HepG2 (cell line): ENCODE measurements at regions not wholly inside any gene's neighbourhood (a gene's known extent, or its start where the extent isn't known, plus 50 kb on each side); places are given as distances from the start of the nearest gene placed in this dataset.

Experiments used
- ATAC-seq: fragments of 200-7000 bp; cut with Tn5 transposase; 3 replicates; pipeline ENCODE4 v1.9.1; 2020; ENCODE audit warnings: mild to moderate bottlenecking, moderate library complexity
- BruUV-seq: library from RNA; stranded (reverse); fragments of 400-500 nt; replicated peaks from 2 replicates; lab custom pipeline; 2021; lab: Mats Ljungman, UMichigan
- CTCF ChIA-PET: fragments of 300-600 bp; formaldehyde crosslinking; extraction: SDS; loops from one replicate; lab custom pipeline; 2021; ENCODE audit warnings: low total read pairs, inconsistent platforms, low intra/inter-chr PET ratio; lab: Yijun Ruan, JAX
- POLR2A ChIA-PET: fragments of 350-600 bp; sonication (Branson Sonifier 250); formaldehyde crosslinking; loops from one replicate; lab custom pipeline; 2020; ENCODE audit warnings: antibody characterized with exemption, inconsistent platforms; lab: Yijun Ruan, JAX
- DNase-seq: peaks from one replicate; pipeline ENCODE4 v3.0.0-alpha.2; 2015; ENCODE audit warnings: low spot score
- FAIRE-seq: peaks from 3 replicates; lab custom pipeline; 2011; peaks lifted over from hg19 to GRCh38; lab: Jason Lieb, UNC
- H2AFZ ChIP-seq: one replicate; pipeline ENCODE4 v1.6.1; 2011; ENCODE audit warnings: low read length, inconsistent platforms
- H3K27ac ChIP-seq: fragments of 300-600 bp; 3 replicates; pipeline ENCODE4 v1.8.0; 2011; ENCODE audit warnings: mixed run types, mild to moderate bottlenecking, mixed read lengths, low read length, inconsistent platforms; ENCODE audit not compliant: insufficient read depth; ENCODE audit errors: extremely low read length
- H3K27me3 ChIP-seq, 2 experiments: fragments of 200-600 bp in 1 of 2; 2 replicates in 1 of 2; 3 replicates in 1 of 2; pipeline versions ENCODE4 v1.6.0 to v1.8.0; 2011; ENCODE audit warnings: low read length in 2 of 2, mild to moderate bottlenecking in 2 of 2, moderate library complexity in 2 of 2, inconsistent platforms in 1 of 2; ENCODE audit not compliant: insufficient read depth in 2 of 2, control insufficient read depth in 1 of 2
- H3K36me3 ChIP-seq, 2 experiments: fragments of 200-600 bp in 1 of 2; replicated peaks in 1 of 2; 2 replicates in 1 of 2; 3 replicates in 1 of 2; pipeline versions ENCODE4 v1.5.1 to v1.8.0; 2011; ENCODE audit warnings: low read length in 2 of 2, inconsistent platforms in 1 of 2; ENCODE audit not compliant: insufficient read depth in 2 of 2, control insufficient read depth in 1 of 2
- H3K4me1 ChIP-seq: 2 replicates; pipeline ENCODE4 v1.5.1; 2012; ENCODE audit warnings: low read length, inconsistent platforms; ENCODE audit not compliant: insufficient read depth
- H3K4me2 ChIP-seq: 2 replicates; pipeline ENCODE4 v1.6.0; 2011; ENCODE audit warnings: low read depth, low read length, inconsistent platforms
- H3K4me3 ChIP-seq, 3 experiments: fragments of 200-600 bp in 1 of 3; sonication (generic), shearing (Covaris generic) in 1 of 3; replicated peaks in 1 of 3; 2 replicates each; pipeline ENCODE4 v1.5.1; 2011 to 2016; ENCODE audit warnings: low read length in 3 of 3, inconsistent platforms in 2 of 3, low read depth in 2 of 3, mild to moderate bottlenecking in 2 of 3, control low read depth in 1 of 3, mixed read lengths in 1 of 3; ENCODE audit not compliant: insufficient read depth in 1 of 3
- H3K79me2 ChIP-seq: one replicate; pipeline ENCODE4 v1.6.1; 2011; ENCODE audit warnings: low read length, inconsistent platforms; ENCODE audit not compliant: insufficient read depth
- H3K9ac ChIP-seq: 2 replicates; pipeline ENCODE4 v1.6.0; 2011; ENCODE audit warnings: mild to moderate bottlenecking, low read depth, low read length, inconsistent platforms; ENCODE audit not compliant: insufficient read depth
- H3K9me3 ChIP-seq: 2 replicates; pipeline ENCODE4 v1.5.1; 2012; ENCODE audit warnings: mild to moderate bottlenecking, low read length
- H4K20me1 ChIP-seq: 2 replicates; pipeline ENCODE4 v1.6.0; 2011; ENCODE audit warnings: inconsistent platforms, mild to moderate bottlenecking, low read length, moderate library complexity; ENCODE audit not compliant: insufficient read depth
- ISX ChIP-seq: sonication (generic); formaldehyde crosslinking; conservative IDR thresholded peaks from 2 replicates; pipeline ENCODE4 v1.5.0; 2020; ENCODE audit warnings: missing genetic modification reagents
- MEF2D ChIP-seq: sonication (generic); formaldehyde crosslinking; IDR thresholded peaks from 2 replicates; pipeline ENCODE4 v1.5.1; 2020; ENCODE audit warnings: mild to moderate bottlenecking, missing genetic modification reagents
- SRY ChIP-seq: sonication (generic); formaldehyde crosslinking; IDR thresholded peaks from 2 replicates; pipeline ENCODE4 v1.8.0; 2022; ENCODE audit warnings: mild to moderate bottlenecking, missing genetic modification reagents
- ZBTB7A ChIP-seq: sonication (generic); formaldehyde crosslinking; IDR thresholded peaks from 2 replicates; pipeline ENCODE4 v1.8.0; 2022; ENCODE audit warnings: mild to moderate bottlenecking, missing genetic modification reagents
- ZFP36L1 ChIP-seq: sonication (generic); formaldehyde crosslinking; IDR thresholded peaks from 2 replicates; pipeline ENCODE4 v1.8.0; 2022; ENCODE audit warnings: mild to moderate bottlenecking, missing genetic modification reagents, moderate library complexity
- ZNF576 ChIP-seq: sonication (generic); formaldehyde crosslinking; IDR thresholded peaks from 2 replicates; pipeline ENCODE4 v1.4.0; 2020; ENCODE audit warnings: mild to moderate bottlenecking, missing genetic modification reagents
- ZNF597 ChIP-seq: sonication (generic); formaldehyde crosslinking; IDR thresholded peaks from 2 replicates; pipeline ENCODE4 v1.5.0; 2020; ENCODE audit warnings: missing genetic modification reagents
- WGBS: methylation state at CpG from one replicate; pipeline ENCODE4 v1.1.6; 2017; ENCODE audit warnings: low lambda C conversion rate; 5-methylcytosine and 5-hydroxymethylcytosine counted together
- in situ Hi-C: cut with HindIII; loops from 2 replicates; pipeline ENCODE4 v1.10.0; 2017; ENCODE audit warnings: low pct_unique_long_range_greater_than_20kb; ENCODE audit not compliant: extremely low pct_ligation_motif_present
- intact Hi-C: fragments of 100-400 bp; cut with micrococcal nuclease; formaldehyde crosslinking; loops from one replicate; pipeline ENCODE4 v1.10.0; 2022; ENCODE audit not compliant: unreplicated experiment

- Histone ChIP-seq H2AFZ (no peak overlapping the region), H3K9me3 (no peaks in the 10 kb centered on the region), H3K4me1 (no peaks in the 10 kb centered on the region), H3K36me3 (no peaks in the 10 kb centered on the region), H4K20me1 (no peaks in the 10 kb centered on the region), H3K79me2 (no peaks in the 10 kb centered on the region), H3K27ac (no peak overlapping the region), H3K4me2 (no peak overlapping the region), H3K9ac (no peak overlapping the region), H3K4me3 (no peak overlapping the region), H3K27me3 (no peaks in the 10 kb centered on the region; a peak in 1 of 5 replicates)
- intact Hi-C loops: no loop called here
- no peak for DNase-seq
- BruUV-seq: no TSS peak
- in situ Hi-C loops: no loop called here
- no peak for ATAC-seq
- 5% methylated on average over 3 of the region's 3 CpGs for WGBS
- no peak for FAIRE-seq
- ChIA-PET CTCF (no interaction called here), POLR2A (no interaction called here)
- TF ChIP-seq SRY: no peak
- TF ChIP-seq ISX (CRISPR knock-in tag): no peak
- TF ChIP-seq ZBTB7A (CRISPR knock-in tag): no peak
- TF ChIP-seq ZNF576: no peak
- no peak for TF ChIP-seq ZNF597 (CRISPR knock-in tag)
- no peak for TF ChIP-seq ZFP36L1 (CRISPR knock-in tag)
- no peak for TF ChIP-seq MEF2D (CRISPR knock-in tag)
Measured at GRCh38 chr3:151974067-151974466, 100.6 kb downstream of the SUCNR1 start.
